Cardiac fibroblast (primary cell): ENCODE measurements at regions not wholly inside any gene's neighbourhood (a gene's known extent, or its start where the extent isn't known, plus 50 kb on each side); places are given as distances from the start of the nearest gene placed in this dataset.

ENCODE experiments used
- DNase-seq, 2 donors: peaks; one replicate each; pipeline versions ENCODE4 v3.0.0 to v3.0.0-alpha.2; 2010; ENCODE audit warnings: low read depth in 2 of 2
- H3K4me3 ChIP-seq, 2 donors: replicated peaks in 1 of 2; 1 replicate in 1 of 2; 2 replicates in 1 of 2; pipeline ENCODE4 v1.5.1; 2011; ENCODE audit warnings: low read depth in 2 of 2, low read length in 2 of 2, mild to moderate bottlenecking in 2 of 2, moderate library complexity in 1 of 2
- TF ChIP-seq, protein P1 (sequence below): IDR thresholded peaks from one replicate; pipeline ENCODE4 v1.5.1; 2011; ENCODE audit warnings: low read depth, mild to moderate bottlenecking, low read length, inconsistent platforms

- TF ChIP-seq, protein P1, sequence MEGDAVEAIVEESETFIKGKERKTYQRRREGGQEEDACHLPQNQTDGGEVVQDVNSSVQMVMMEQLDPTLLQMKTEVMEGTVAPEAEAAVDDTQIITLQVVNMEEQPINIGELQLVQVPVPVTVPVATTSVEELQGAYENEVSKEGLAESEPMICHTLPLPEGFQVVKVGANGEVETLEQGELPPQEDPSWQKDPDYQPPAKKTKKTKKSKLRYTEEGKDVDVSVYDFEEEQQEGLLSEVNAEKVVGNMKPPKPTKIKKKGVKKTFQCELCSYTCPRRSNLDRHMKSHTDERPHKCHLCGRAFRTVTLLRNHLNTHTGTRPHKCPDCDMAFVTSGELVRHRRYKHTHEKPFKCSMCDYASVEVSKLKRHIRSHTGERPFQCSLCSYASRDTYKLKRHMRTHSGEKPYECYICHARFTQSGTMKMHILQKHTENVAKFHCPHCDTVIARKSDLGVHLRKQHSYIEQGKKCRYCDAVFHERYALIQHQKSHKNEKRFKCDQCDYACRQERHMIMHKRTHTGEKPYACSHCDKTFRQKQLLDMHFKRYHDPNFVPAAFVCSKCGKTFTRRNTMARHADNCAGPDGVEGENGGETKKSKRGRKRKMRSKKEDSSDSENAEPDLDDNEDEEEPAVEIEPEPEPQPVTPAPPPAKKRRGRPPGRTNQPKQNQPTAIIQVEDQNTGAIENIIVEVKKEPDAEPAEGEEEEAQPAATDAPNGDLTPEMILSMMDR = no peak
- DNase-seq = no peak
- H3K4me3 ChIP-seq = no peak overlapping the region
These were observed 343.9 kb upstream of the THRB start for GRCh38 chr3:24838533-24838932.

DNA sequence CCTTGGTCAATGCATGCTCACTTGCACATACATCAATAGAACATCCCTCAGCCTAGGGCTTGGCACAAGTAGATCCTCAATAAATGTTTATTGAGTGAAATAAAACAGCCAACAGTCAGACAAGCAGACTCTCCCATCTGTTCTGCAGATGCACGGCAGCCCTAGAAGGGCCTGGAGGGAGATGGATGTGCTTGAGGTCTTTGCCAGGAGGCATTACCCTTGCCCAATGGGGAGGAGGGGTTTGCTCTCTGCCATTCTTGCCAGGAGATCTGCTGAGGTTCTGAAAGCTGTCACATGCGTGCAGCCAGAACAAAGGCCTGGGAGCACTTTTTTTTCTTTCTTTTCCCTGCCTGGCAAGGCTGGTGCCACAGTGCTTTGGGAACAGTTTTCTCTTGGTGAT lies 349.3 kb upstream of the THRB start:
- no peak for DNase-seq
- TF ChIP-seq, protein P1 = no peak
- no peak overlapping the region for H3K4me3 ChIP-seq

DNA sequence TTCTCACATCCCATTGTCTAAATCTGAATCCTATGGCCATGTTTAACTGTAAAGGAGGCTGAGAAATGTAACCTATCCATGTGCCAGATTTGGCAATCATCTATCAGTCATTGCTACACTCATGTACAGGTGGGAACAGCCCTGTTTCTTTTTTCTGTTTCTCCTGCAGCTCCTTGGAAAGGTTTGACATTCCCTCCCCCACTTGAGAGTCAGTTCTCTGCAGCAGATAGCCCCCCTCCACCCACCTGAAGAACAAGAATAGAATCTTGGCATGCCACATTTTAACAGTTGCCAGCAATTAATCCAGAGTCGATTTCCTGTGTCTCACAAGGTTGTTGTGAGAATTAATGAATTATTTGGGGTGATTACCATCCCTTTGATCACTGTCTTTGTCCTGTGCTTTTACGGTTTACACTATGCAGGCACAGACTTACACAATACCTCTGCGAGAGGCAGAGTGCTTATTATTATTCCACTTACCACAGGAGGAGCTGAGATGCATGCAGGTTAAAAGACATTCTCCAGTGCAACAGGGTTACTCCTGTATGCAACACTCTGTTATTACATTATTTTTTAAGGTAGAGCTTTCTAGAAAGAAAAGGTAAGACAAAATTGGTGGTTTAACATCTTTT lies 351.0 kb upstream of the THRB start:
- no peak for DNase-seq
- TF ChIP-seq, protein P1 = no peak
- no peak overlapping the region for H3K4me3 ChIP-seq

GRCh38 chr3:24846286-24846860 lies 351.7 kb upstream of the THRB start:
- no peak overlapping the region for H3K4me3 ChIP-seq
- TF ChIP-seq, protein P1 = no peak
- no peak for DNase-seq

DNA sequence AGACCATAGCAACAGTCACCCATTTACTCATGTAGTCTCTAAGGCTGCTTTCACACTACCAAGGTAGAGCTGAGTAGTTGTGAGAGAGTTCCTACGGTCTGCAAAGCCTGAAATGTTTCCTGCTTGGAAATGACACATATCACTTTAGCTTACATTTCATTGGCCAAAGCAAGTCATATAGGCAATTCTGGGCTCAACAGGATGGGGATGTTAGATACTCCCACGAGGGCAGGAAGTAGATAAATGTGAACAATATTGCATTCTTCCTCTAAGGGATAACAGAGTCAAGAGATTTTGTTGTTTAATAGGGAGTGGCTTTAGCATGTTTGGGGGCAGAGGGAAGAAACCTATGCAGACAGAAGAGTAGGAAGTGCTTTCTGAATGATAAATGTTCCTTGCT lies 355.6 kb upstream of the THRB start:
- no peak overlapping the region for H3K4me3 ChIP-seq
- no peak for DNase-seq
- TF ChIP-seq, protein P1 = no peak

DNA sequence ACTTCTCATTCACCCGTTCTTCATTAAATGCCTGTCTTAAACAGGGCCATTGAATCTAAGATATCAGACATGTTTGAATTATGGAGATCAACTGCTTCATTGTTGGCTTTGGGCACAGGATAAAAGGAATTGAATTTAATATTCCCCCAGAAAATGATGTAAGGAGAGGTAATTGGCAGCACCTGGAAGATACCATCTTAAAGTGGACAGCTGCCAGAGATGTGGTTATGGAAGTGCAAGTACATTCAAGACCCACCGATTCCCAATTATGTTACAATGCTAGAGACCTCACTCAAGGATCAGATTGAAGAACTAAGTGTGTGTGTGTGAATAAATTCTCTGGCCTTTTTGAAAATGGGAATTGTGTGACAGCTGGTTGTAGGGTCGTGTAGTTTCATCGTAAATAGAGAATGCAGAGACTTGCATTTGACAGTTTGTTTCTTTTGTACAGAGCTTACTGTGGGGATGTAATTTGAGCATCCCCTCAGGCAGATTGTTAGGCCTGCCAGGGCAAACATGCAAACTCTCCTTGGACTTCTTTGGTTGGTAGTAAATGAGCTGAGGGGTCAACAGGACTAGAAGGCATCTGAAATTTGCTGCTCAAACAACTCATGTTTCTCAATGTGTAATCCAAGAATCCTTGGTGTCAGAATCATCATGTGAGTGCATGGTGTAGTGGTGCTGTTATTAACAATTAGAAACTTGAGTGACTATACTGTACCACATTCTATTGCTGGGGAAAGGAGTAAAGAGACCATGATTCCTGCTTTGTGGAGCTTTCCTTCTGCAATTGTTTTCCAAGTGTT lies 359.2 kb upstream of the THRB start:
- TF ChIP-seq, protein P1 = no peak
- DNase-seq = no peak
- no peak overlapping the region for H3K4me3 ChIP-seq
